Astrocyte of the spinal cord (primary cell): ENCODE measurements at regions not wholly inside any gene's neighbourhood (a gene's known extent, or its start where the extent isn't known, plus 50 kb on each side); places are given as distances from the start of the nearest gene placed in this dataset.
"Not testable (repeated sequence)": the region's sequence is repeated elsewhere in the genome, so short reads cannot be mapped to it uniquely, and the experiment has no call there.

Experiments
- DNase-seq: peaks from one replicate; pipeline ENCODE4 v3.0.0; 2011; ENCODE audit warnings: low read depth, low spot score
- H3K4me3 ChIP-seq: 2 replicates; pipeline ENCODE4 v1.5.1; 2011; ENCODE audit warnings: low read depth, mild to moderate bottlenecking, low read length, moderate library complexity
- in situ Hi-C: cut with HindIII; loops from 2 replicates; pipeline ENCODE4 v1.10.0; 2017; ENCODE audit warnings: low sequenced_read_pairs
- TF ChIP-seq, protein P1 (sequence below): IDR thresholded peaks from 2 replicates; pipeline ENCODE4 v1.5.1; 2012; ENCODE audit warnings: low read depth, mild to moderate bottlenecking, low read length, inconsistent platforms

DNA sequence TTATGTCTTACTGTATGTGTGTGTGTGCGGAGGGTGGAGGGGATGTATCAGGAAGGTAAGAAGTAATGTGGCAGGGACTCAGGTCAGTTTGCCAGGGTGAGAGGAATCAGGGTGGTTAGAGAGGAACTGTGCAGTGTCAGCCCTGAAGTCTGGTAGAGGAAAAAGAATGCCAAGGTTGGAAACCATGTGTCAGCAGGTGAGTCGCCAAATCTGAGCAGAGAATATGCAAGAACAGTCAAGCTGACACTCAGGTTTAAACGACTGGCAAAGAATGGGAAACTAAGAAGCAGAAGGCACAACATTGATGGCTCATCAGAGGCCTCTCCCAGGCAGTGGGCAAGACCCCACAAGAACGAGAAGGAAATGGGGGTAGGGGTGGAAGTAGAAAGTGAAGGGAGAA, 107.5 kb upstream of the TBX18 start:
- DNase-seq: no peak
- TF ChIP-seq, protein P1, sequence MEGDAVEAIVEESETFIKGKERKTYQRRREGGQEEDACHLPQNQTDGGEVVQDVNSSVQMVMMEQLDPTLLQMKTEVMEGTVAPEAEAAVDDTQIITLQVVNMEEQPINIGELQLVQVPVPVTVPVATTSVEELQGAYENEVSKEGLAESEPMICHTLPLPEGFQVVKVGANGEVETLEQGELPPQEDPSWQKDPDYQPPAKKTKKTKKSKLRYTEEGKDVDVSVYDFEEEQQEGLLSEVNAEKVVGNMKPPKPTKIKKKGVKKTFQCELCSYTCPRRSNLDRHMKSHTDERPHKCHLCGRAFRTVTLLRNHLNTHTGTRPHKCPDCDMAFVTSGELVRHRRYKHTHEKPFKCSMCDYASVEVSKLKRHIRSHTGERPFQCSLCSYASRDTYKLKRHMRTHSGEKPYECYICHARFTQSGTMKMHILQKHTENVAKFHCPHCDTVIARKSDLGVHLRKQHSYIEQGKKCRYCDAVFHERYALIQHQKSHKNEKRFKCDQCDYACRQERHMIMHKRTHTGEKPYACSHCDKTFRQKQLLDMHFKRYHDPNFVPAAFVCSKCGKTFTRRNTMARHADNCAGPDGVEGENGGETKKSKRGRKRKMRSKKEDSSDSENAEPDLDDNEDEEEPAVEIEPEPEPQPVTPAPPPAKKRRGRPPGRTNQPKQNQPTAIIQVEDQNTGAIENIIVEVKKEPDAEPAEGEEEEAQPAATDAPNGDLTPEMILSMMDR: no peak
- in situ Hi-C loops: no loop called here
- no peak overlapping the region for H3K4me3 ChIP-seq

GRCh38 chr6:84870672-84871071, 106.3 kb upstream of the TBX18 start:
- no peak overlapping the region for H3K4me3 ChIP-seq
- no peak for DNase-seq
- in situ Hi-C loops: no loop called here
- TF ChIP-seq, protein P1: no peak

DNA sequence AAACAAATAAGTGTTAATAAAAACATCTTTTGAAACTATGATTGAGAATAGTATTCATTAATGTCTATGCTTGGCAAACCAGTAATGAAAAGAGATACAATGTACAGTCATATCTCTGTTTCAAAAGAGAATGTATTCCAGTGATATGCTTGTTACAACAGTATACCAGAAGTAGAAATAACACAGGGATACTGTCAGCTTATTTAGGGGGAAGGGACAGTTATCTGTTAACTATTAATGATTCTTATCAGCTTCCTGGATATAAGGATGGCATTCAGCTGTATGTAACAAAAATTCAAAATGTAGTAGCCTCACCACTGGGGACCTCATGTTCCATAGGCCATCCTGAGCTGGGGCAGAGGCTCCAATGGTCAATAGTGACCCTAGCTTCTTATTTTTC, 103.8 kb upstream of the TBX18 start:
- H3K4me3 ChIP-seq: no peak overlapping the region
- TF ChIP-seq, protein P1: no peak
- in situ Hi-C loops: no loop called here
- DNase-seq: no peak

GRCh38 chr6:84867521-84867920, 103.1 kb upstream of the TBX18 start:
- in situ Hi-C loops: no loop called here
- peak; percentile 51 for DNase-seq
- no peak overlapping the region for H3K4me3 ChIP-seq
- TF ChIP-seq, protein P1: no peak

DNA sequence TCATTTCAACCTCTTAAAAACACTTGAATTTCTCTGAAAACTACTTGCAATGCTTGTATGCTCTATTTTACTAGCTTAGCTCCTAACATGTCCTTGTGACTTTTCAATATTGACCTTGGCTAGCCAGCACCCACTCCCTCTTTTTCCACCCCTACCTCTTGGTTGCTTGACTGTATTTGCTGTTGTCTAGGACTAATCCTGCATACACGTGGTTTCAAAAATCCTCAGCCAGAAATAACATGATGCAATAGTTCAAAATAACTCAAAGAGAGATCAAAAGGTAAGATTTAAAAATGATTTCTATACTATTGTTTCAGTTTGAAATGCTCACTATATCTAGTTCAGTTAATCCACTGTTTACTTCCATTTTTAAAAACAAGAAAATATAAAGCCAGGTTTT, 102.3 kb upstream of the TBX18 start:
- H3K4me3 ChIP-seq: no peak overlapping the region
- TF ChIP-seq, protein P1: no peak
- DNase-seq: no peak
- in situ Hi-C loops: no loop called here

DNA sequence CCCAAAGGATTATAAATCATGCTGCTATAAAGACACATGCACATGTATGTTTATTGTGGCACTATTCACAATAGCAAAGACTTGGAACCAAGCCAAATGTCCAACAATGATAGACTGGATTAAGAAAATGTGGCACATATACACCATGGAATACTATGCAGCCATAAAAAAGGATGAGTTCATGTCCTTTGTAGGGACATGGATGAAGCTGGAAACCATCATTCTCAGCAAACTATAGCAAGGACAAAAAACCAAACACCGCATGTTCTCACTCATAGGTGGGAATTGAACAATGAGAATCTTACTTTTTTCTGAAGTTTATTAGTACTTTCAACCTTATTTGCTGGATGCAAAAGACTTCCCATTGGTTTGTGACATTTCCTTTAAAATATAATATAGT, 101.0 kb upstream of the TBX18 start:
- DNase-seq, in situ Hi-C loops, H3K4me3 ChIP-seq: not testable (repeated sequence)

GRCh38 chr6:84862843-84863242, 98.4 kb upstream of the TBX18 start:
- H3K4me3 ChIP-seq: no peak overlapping the region
- TF ChIP-seq, protein P1: no peak
- DNase-seq: no peak
- in situ Hi-C loops: no loop called here
